Kidney (tissue), 13 donors: ENCODE measurements at regions not wholly inside any gene's neighbourhood (a gene's known extent, or its start where the extent isn't known, plus 50 kb on each side); places are given as distances from the start of the nearest gene placed in this dataset.

ENCODE experiments used
- DNase-seq, 5 donors: peaks; one replicate each; pipeline ENCODE4 v3.0.0-alpha.2; 2013 to 2020
- FAIRE-seq: peaks from 2 replicates; lab custom pipeline; 2012; peaks lifted over from hg19 to GRCh38; lab: Jason Lieb, UNC
- H3K27ac ChIP-seq, 2 donors: one replicate each; pipeline ENCODE4 v1.7.0; 2013; ENCODE audit warnings: low read depth in 2 of 2, low read length in 2 of 2, inconsistent platforms in 1 of 2
- H3K27me3 ChIP-seq: one replicate; pipeline ENCODE4 v1.7.1; 2013; ENCODE audit warnings: low read length, inconsistent platforms; ENCODE audit not compliant: control insufficient read depth, insufficient read depth
- H3K36me3 ChIP-seq, 3 donors: one replicate each; pipeline versions ENCODE4 v1.7.0 to v1.7.1; 2013; ENCODE audit warnings: low read length in 3 of 3, control low read depth in 1 of 3, inconsistent platforms in 1 of 3; ENCODE audit not compliant: insufficient read depth in 3 of 3, control insufficient read depth in 2 of 3
- H3K4me1 ChIP-seq, 3 donors: one replicate each; pipeline versions ENCODE4 v1.7.0 to v1.7.1; 2013; ENCODE audit warnings: low read length in 3 of 3, inconsistent platforms in 1 of 3, low read depth in 1 of 3; ENCODE audit not compliant: control insufficient read depth in 2 of 3, insufficient read depth in 2 of 3
- H3K4me3 ChIP-seq, 3 donors: one replicate each; pipeline versions ENCODE4 v1.7.0 to v1.8.1; 2013; ENCODE audit warnings: low read length in 3 of 3, control low read depth in 1 of 3, inconsistent platforms in 1 of 3
- H3K9ac ChIP-seq, 3 donors: one replicate each; pipeline versions ENCODE4 v1.7.0 to v1.7.1; 2013; ENCODE audit warnings: low read length in 3 of 3, control low read depth in 1 of 3, inconsistent platforms in 1 of 3
- H3K9me3 ChIP-seq, 3 donors: one replicate each; pipeline versions ENCODE4 v1.7.0 to v1.7.1; 2013; ENCODE audit warnings: low read length in 3 of 3, control low read depth in 1 of 3, inconsistent platforms in 1 of 3; ENCODE audit not compliant: control insufficient read depth in 2 of 3, insufficient read depth in 1 of 3
- intact Hi-C: fragments of 100-400 bp; cut with DNase I; formaldehyde crosslinking; loops from one replicate; pipeline ENCODE4 v1.11.1; 2022
- TF ChIP-seq, protein P1 (sequence below): IDR thresholded peaks from 3 replicates; pipeline ENCODE4 v1.5.1; 2012; ENCODE audit warnings: mild to moderate bottlenecking, moderate library complexity, borderline replicate concordance; ENCODE audit not compliant: insufficient read depth; ENCODE audit errors: extremely low read depth
- donor health status: control.
- donor health status: control.
- donor health status: control.
- donor health status: control.
- donor health status: control.
- donor health status: DM: yes; HTN: yes; CAD: no.
- donor health status: Normal renal cell carcinoma (clear cell type).

DNA sequence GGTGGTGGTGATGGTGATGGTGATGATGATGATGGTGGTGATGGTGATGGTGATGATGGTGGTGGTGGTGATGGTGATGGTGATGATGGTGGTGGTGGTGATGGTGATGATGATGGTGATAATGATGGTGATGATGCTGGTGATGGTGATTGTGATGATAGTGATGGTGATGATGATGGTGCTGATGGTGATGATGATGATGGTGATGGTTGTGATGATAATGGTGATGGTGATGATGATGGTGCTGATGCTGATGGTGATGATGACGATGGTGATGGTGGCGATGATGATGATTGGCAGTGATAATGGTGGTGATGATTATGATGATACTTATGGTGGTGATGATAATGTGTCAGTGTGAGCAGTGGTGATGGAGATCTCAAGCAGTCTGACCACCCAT lies 90.8 kb upstream of the FOXF1 start:
- FAIRE-seq (no peak), DNase-seq (no peak)
- H3K27me3 ChIP-seq: no peaks in the 10 kb centered on the region
- H3K4me3 ChIP-seq: no peak overlapping the region
- H3K9ac ChIP-seq: no peak overlapping the region
- intact Hi-C loops: no loop called here
- H3K27ac ChIP-seq: no peak overlapping the region
- peaks cover 2 to 9% (median 3%) of the 10 kb centered on the region in 3 donors for H3K9me3 ChIP-seq
- H3K36me3 ChIP-seq: no peaks in the 10 kb centered on the region
- TF ChIP-seq, protein P1, sequence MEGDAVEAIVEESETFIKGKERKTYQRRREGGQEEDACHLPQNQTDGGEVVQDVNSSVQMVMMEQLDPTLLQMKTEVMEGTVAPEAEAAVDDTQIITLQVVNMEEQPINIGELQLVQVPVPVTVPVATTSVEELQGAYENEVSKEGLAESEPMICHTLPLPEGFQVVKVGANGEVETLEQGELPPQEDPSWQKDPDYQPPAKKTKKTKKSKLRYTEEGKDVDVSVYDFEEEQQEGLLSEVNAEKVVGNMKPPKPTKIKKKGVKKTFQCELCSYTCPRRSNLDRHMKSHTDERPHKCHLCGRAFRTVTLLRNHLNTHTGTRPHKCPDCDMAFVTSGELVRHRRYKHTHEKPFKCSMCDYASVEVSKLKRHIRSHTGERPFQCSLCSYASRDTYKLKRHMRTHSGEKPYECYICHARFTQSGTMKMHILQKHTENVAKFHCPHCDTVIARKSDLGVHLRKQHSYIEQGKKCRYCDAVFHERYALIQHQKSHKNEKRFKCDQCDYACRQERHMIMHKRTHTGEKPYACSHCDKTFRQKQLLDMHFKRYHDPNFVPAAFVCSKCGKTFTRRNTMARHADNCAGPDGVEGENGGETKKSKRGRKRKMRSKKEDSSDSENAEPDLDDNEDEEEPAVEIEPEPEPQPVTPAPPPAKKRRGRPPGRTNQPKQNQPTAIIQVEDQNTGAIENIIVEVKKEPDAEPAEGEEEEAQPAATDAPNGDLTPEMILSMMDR: no peak
- no peaks in the 10 kb centered on the region for H3K4me1 ChIP-seq

DNA sequence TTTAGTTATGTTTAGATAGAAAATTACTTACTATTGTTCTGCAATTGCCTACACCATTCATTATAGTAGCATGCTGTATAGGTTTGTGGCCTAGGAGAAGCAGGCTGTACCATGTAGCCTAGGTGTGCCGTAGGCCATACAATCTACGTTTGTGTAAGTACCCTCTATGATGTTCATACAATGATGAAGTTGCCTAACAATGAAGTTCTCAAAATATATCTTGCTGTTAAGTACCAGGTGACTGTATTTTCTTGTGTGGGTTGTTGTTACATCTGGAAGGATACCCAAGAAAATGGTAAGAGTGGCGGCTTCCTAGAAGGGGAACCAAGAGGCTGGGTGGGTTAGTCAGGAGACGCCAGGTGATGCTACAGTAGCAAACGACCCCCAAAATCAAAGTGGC lies 88.3 kb upstream of the FOXF1 start:
- TF ChIP-seq, protein P1: no peak
- FAIRE-seq (no peak), DNase-seq (no peak)
- Histone ChIP-seq H3K36me3 (no peaks in the 10 kb centered on the region), H3K27me3 (no peaks in the 10 kb centered on the region), H3K9ac (no peak overlapping the region), H3K9me3 (peaks cover 2 to 9% (median 3%) of the 10 kb centered on the region in 3 donors), H3K4me1 (no peaks in the 10 kb centered on the region), H3K4me3 (no peak overlapping the region), H3K27ac (no peak overlapping the region)
- intact Hi-C loops: no loop called here

DNA sequence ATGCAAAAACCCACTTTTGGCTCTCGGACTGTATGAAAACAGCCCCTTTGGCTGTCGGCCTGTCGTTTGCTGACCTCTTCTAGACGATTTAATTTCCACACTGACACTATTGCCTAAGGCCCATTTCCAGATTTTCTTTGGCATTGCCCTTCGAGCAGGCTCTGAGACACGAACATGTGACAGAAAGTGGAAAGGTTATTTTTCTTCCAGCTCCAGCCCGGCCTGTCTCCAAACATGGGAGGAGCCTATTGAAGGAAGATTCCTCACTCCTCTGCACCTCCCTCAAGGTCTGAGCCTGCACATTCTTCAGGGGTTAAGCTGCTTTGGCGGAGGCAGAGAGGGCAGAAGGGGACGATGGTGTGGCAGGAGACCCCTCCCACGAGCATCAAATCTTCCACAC lies 85.9 kb upstream of the FOXF1 start:
- H3K36me3 ChIP-seq: no peaks in the 10 kb centered on the region
- no peaks in the 10 kb centered on the region for H3K4me1 ChIP-seq
- no peak overlapping the region for H3K27ac ChIP-seq
- no peak for FAIRE-seq
- DNase-seq: peak in 1 of 5 donors; percentile 54
- TF ChIP-seq, protein P1: no peak
- no peak overlapping the region for H3K4me3 ChIP-seq
- H3K9ac ChIP-seq: no peak overlapping the region
- intact Hi-C loops: no loop called here
- peaks cover 2 to 9% (median 3%) of the 10 kb centered on the region in 3 donors for H3K9me3 ChIP-seq
- no peaks in the 10 kb centered on the region for H3K27me3 ChIP-seq

DNA sequence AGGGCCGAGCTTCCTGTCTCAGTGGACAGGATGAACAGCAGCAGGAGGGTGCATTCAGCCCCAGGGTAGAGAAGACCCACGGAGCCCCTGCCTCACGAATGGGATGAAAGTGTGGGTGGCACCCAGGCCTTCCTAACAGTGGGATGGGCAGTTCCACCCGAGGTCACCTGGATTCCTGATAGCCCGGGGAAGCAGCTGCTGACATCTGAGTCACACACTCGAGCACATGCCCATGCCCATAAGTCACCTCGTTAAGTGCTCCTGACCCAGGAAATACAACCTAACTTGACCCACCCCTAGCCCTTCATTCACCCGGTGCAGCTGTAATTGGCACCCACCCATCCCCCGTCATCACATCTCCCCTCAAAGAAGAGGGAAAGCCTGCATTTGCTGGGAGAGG lies 85.3 kb upstream of the FOXF1 start:
- TF ChIP-seq, protein P1: no peak
- Histone ChIP-seq H3K27me3 (no peaks in the 10 kb centered on the region), H3K36me3 (no peaks in the 10 kb centered on the region), H3K4me1 (no peaks in the 10 kb centered on the region), H3K9ac (no peak overlapping the region), H3K9me3 (peaks cover 0 to 9% (median 3%) of the 10 kb centered on the region in 3 donors), H3K27ac (no peak overlapping the region), H3K4me3 (no peak overlapping the region)
- intact Hi-C loops: no loop called here
- DNase-seq: no peak
- FAIRE-seq: no peak
